CD14-positive monocyte (primary cell): ENCODE measurements at regions not wholly inside any gene's neighbourhood (a gene's known extent, or its start where the extent isn't known, plus 50 kb on each side); places are given as distances from the start of the nearest gene placed in this dataset.

ENCODE experiments used
- DNase-seq, 3 donors: peaks; one replicate each; pipeline ENCODE4 v3.0.0-alpha.2; 2011 to 2022
- H2AFZ ChIP-seq: 2 replicates; pipeline ENCODE4 v1.6.0; 2012; ENCODE audit warnings: mild to moderate bottlenecking, low read depth, low read length, inconsistent platforms; ENCODE audit not compliant: insufficient read depth, poor library complexity, severe bottlenecking
- H3K27ac ChIP-seq, 2 donors: 1 replicate in 1 of 2; 2 replicates in 1 of 2; pipeline ENCODE4 v1.5.1; 2012 to 2013; ENCODE audit warnings: low read length in 2 of 2, control low read depth in 1 of 2, inconsistent platforms in 1 of 2, low read depth in 1 of 2, mild to moderate bottlenecking in 1 of 2
- H3K27me3 ChIP-seq, 2 donors: one replicate each; pipeline versions ENCODE4 v1.6.0 to v1.6.1; 2011 to 2013; ENCODE audit warnings: low read length in 2 of 2; ENCODE audit not compliant: control insufficient read depth in 2 of 2, insufficient read depth in 2 of 2
- H3K36me3 ChIP-seq, 2 donors: replicated peaks in 1 of 2; 1 replicate in 1 of 2; 2 replicates in 1 of 2; pipeline versions ENCODE4 v1.5.1 to v1.6.1; 2012 to 2013; ENCODE audit warnings: low read length in 2 of 2, control low read depth in 1 of 2, inconsistent platforms in 1 of 2, mild to moderate bottlenecking in 1 of 2; ENCODE audit not compliant: insufficient read depth in 2 of 2, control insufficient read depth in 1 of 2
- H3K4me1 ChIP-seq, 2 donors: 1 replicate in 1 of 2; 2 replicates in 1 of 2; pipeline versions ENCODE4 v1.5.1 to v1.6.1; 2012 to 2013; ENCODE audit warnings: low read length in 2 of 2, control low read depth in 1 of 2, inconsistent platforms in 1 of 2, mild to moderate bottlenecking in 1 of 2, moderate library complexity in 1 of 2; ENCODE audit not compliant: insufficient read depth in 2 of 2, control insufficient read depth in 1 of 2
- H3K4me2 ChIP-seq: replicated peaks from 2 replicates; pipeline ENCODE3; 2012; ENCODE audit warnings: low read length, moderate library complexity, mild to moderate bottlenecking; ENCODE audit not compliant: poor library complexity, severe bottlenecking; ENCODE audit errors: extremely low read depth
- H3K4me3 ChIP-seq, 3 experiments: fragments of 200-600 bp in 1 of 3; sonication (generic) in 1 of 3; replicated peaks in 1 of 3; 1 replicate in 2 of 3; 2 replicates in 1 of 3; pipeline ENCODE4 v1.5.1; 2011 to 2013; ENCODE audit warnings: low read length in 3 of 3, mild to moderate bottlenecking in 3 of 3, control low read depth in 2 of 3, low read depth in 2 of 3, inconsistent platforms in 1 of 3, moderate library complexity in 1 of 3
- H3K79me2 ChIP-seq: 2 replicates; pipeline ENCODE4 v1.6.0; 2012; ENCODE audit warnings: mild to moderate bottlenecking, control low read depth, inconsistent platforms, low read length, moderate library complexity; ENCODE audit not compliant: insufficient read depth
- H3K9ac ChIP-seq: 2 replicates; pipeline ENCODE4 v1.6.0; 2017; ENCODE audit warnings: low read length, mild to moderate bottlenecking; ENCODE audit not compliant: insufficient read depth, poor library complexity, severe bottlenecking
- H3K9me3 ChIP-seq, 2 donors: replicated peaks in 1 of 2; 1 replicate in 1 of 2; 2 replicates in 1 of 2; pipeline versions ENCODE4 v1.5.1 to v1.6.1; 2012 to 2013; ENCODE audit warnings: low read length in 2 of 2, control low read depth in 1 of 2; ENCODE audit not compliant: control insufficient read depth in 1 of 2, insufficient read depth in 1 of 2
- H4K20me1 ChIP-seq: 2 replicates; pipeline ENCODE4 v1.6.0; 2012; ENCODE audit warnings: mild to moderate bottlenecking, low read length, control low read depth, moderate library complexity; ENCODE audit not compliant: insufficient read depth
- H3K27ac Mint-ChIP-seq, 7 donors: one replicate each; pipeline ENCODE4 v1.8.0; 2020; ENCODE audit warnings: mild to moderate bottlenecking in 7 of 7, mixed read lengths in 7 of 7, moderate library complexity in 6 of 7, inconsistent platforms in 2 of 7
- H3K27me3 Mint-ChIP-seq, 3 donors: one replicate each; pipeline ENCODE4 v1.8.0; 2021 to 2022; ENCODE audit warnings: low read depth in 3 of 3, mild to moderate bottlenecking in 3 of 3, mixed read lengths in 3 of 3, moderate library complexity in 3 of 3, inconsistent platforms in 1 of 3
- H3K36me3 Mint-ChIP-seq, 2 donors: one replicate each; pipeline ENCODE4 v1.8.0; 2020; ENCODE audit warnings: mixed read lengths in 2 of 2, inconsistent platforms in 1 of 2, mild to moderate bottlenecking in 1 of 2
- H3K4me1 Mint-ChIP-seq: one replicate; pipeline ENCODE4 v1.8.0; 2020; ENCODE audit warnings: mild to moderate bottlenecking, mixed read lengths
- H3K4me3 Mint-ChIP-seq, 2 donors: one replicate each; pipeline ENCODE4 v1.8.0; 2020; ENCODE audit warnings: mild to moderate bottlenecking in 2 of 2, mixed read lengths in 2 of 2, moderate library complexity in 1 of 2
- H3K9me3 Mint-ChIP-seq, 7 donors: one replicate each; pipeline ENCODE4 v1.8.0; 2020 to 2022; ENCODE audit warnings: mixed read lengths in 7 of 7, mild to moderate bottlenecking in 6 of 7, moderate library complexity in 6 of 7, inconsistent platforms in 2 of 7
- CTCF ChIP-seq: fragments of 200-600 bp; IDR thresholded peaks from one replicate; pipeline ENCODE4 v1.8.0; 2022; ENCODE audit warnings: antibody characterized with exemption, mild to moderate bottlenecking
- WGBS: methylation state at CpG from one replicate; pipeline ENCODE4 v1.1.5; 2013; ENCODE audit warnings: missing lambda C conversion rate; ENCODE audit not compliant: insufficient coverage; 5-methylcytosine and 5-hydroxymethylcytosine counted together
- intact Hi-C, 2 donors: fragments of 100-400 bp; cut with micrococcal nuclease; formaldehyde crosslinking; loops; one replicate each; pipeline versions ENCODE4 v1.15.0 to v1.15.1; 2023

GRCh38 chr16:86990451-86990850, 326.7 kb downstream of the C16orf95 start:
- intact Hi-C loops = no loop called here
- Mint-ChIP-seq H3K4me3 (peak overlapping the region in 1 of 2 donors; percentile 47), H3K4me1 (peaks cover 26% of the 10 kb centered on the region), H3K27me3 (peaks cover 8 to 14% (median 9%) of the 10 kb centered on the region in 3 donors), H3K27ac (no peak overlapping the region), H3K36me3 (no peaks in the 10 kb centered on the region), H3K9me3 (peaks cover 0 to 7% (median 0%) of the 10 kb centered on the region in 7 donors)
- H3K4me2 ChIP-seq = no peak overlapping the region
- TF ChIP-seq CTCF = no peak
- H3K4me3 ChIP-seq = no peak overlapping the region
- 25% methylated on average over 6 of the region's 9 CpGs for WGBS
- peak in 1 of 3 donors; percentile 8 for DNase-seq
- no peak overlapping the region for H3K9ac ChIP-seq
- no peaks in the 10 kb centered on the region for H4K20me1 ChIP-seq
- H3K9me3 ChIP-seq = no peaks in the 10 kb centered on the region
- H3K4me1 ChIP-seq = peaks cover 12 to 22% of the 10 kb centered on the region in 2 donors
- no peak overlapping the region for H3K27ac ChIP-seq
- H3K36me3 ChIP-seq = no peaks in the 10 kb centered on the region
- no peaks in the 10 kb centered on the region for H3K79me2 ChIP-seq
- H3K27me3 ChIP-seq = no peaks in the 10 kb centered on the region
- peak overlapping the region; percentile 25 for H2AFZ ChIP-seq

- no peak overlapping the region for H3K27ac Mint-ChIP-seq
- Histone ChIP-seq H3K9me3 (no peaks in the 10 kb centered on the region), H3K4me2 (no peak overlapping the region), H4K20me1 (no peaks in the 10 kb centered on the region), H3K27ac (no peak overlapping the region), H3K9ac (no peak overlapping the region), H3K36me3 (no peaks in the 10 kb centered on the region), H3K79me2 (no peaks in the 10 kb centered on the region), H3K4me3 (no peak overlapping the region), H2AFZ (no peak overlapping the region), H3K27me3 (no peaks in the 10 kb centered on the region), H3K4me1 (peaks cover 12 to 22% of the 10 kb centered on the region in 2 donors)
- WGBS = no CpG with 5 or more reads among the region's 4 CpGs
- DNase-seq = no peak
- peaks cover 0 to 7% (median 0%) of the 10 kb centered on the region in 7 donors for H3K9me3 Mint-ChIP-seq
- no peak for TF ChIP-seq CTCF
- peaks cover 26% of the 10 kb centered on the region for H3K4me1 Mint-ChIP-seq
- H3K4me3 Mint-ChIP-seq = no peak overlapping the region
- intact Hi-C loops = no loop called here
- H3K36me3 Mint-ChIP-seq = no peaks in the 10 kb centered on the region
- peaks cover 9 to 15% (median 10%) of the 10 kb centered on the region in 3 donors for H3K27me3 Mint-ChIP-seq
Observed at GRCh38 chr16:86991679-86992078, 325.5 kb downstream of the C16orf95 start.
